HCT116 (cell line): ENCODE measurements at regions not wholly inside any gene's neighbourhood (a gene's known extent, or its start where the extent isn't known, plus 50 kb on each side); places are given as distances from the start of the nearest gene placed in this dataset.

Experiments used
- ATAC-seq: fragments of 200-7000 bp; cut with Tn5 transposase; 2 replicates; pipeline ENCODE4 v1.9.1; 2020; ENCODE audit warnings: mild to moderate bottlenecking, moderate library complexity
- BruUV-seq: library from RNA; stranded (reverse); fragments of 400-500 nt; replicated peaks from 2 replicates; lab custom pipeline; 2021; lab: Mats Ljungman, UMichigan
- CTCF ChIA-PET: fragments of 300-600 bp; sonication (Branson Sonifier 250); formaldehyde crosslinking; loops from one replicate; lab custom pipeline; 2021; ENCODE audit warnings: antibody characterized with exemption; lab: Charles Lee
- POLR2A ChIA-PET: fragments of 300-600, 350-600 bp; sonication (Branson Sonifier 250); formaldehyde crosslinking; loops from one replicate; lab custom pipeline; 2021; ENCODE audit warnings: antibody characterized with exemption; lab: Charles Lee
- RAD21 ChIA-PET, 2 experiments: fragments of 300-600 bp; sonication (Branson Sonifier 250); formaldehyde crosslinking; loops; one replicate each; lab custom pipeline; 2023; ENCODE audit warnings: low total read pairs in 2 of 2; ENCODE audit not compliant: uncharacterized antibody in 2 of 2, unreplicated experiment in 2 of 2, low non-redundant PET in 1 of 2; lab: Charles Lee
- DNase-seq: peaks from one replicate; pipeline ENCODE4 v3.0.0-alpha.2; 2010; ENCODE audit warnings: low read depth, low spot score
- H2AFZ ChIP-seq: fragments of 200-600 bp; shearing (Covaris generic), sonication (generic); 2 replicates; pipeline ENCODE4 v1.6.1; 2017; ENCODE audit warnings: low read depth, mixed run types, mixed read lengths, antibody characterized with exemption, low read length; ENCODE audit not compliant: poor library complexity, severe bottlenecking
- H3K27ac ChIP-seq: 2 replicates; pipeline ENCODE4 v1.5.1; 2012; ENCODE audit warnings: low read depth, low read length
- H3K27me3 ChIP-seq: fragments of 200-600 bp; sonication (generic); 2 replicates; pipeline ENCODE4 v1.6.1; 2016; ENCODE audit warnings: mixed run types, low read length, mixed read lengths; ENCODE audit not compliant: insufficient read depth
- H3K36me3 ChIP-seq, 2 experiments: fragments of 200-500 bp in 1 of 2; fragments of 200-600 bp in 1 of 2; sonication (Bioruptor generic) in 1 of 2; sonication (generic) in 1 of 2; 2 replicates each; pipeline versions ENCODE4 v1.5.1 to v1.6.1; 2014 to 2016; ENCODE audit warnings: low read length in 2 of 2, inconsistent platforms in 1 of 2, mixed read lengths in 1 of 2, mixed run types in 1 of 2; ENCODE audit not compliant: insufficient read depth in 2 of 2, control insufficient read depth in 1 of 2
- H3K4me1 ChIP-seq, 2 experiments: fragments of 200-600 bp in 1 of 2; sonication (generic) in 1 of 2; 2 replicates each; pipeline versions ENCODE4 v1.5.1 to v1.6.1; 2012 to 2017; ENCODE audit warnings: low read length in 2 of 2, inconsistent platforms in 1 of 2, mild to moderate bottlenecking in 1 of 2, mixed read lengths in 1 of 2, mixed run types in 1 of 2, moderate library complexity in 1 of 2; ENCODE audit not compliant: insufficient read depth in 2 of 2, control insufficient read depth in 1 of 2
- H3K4me2 ChIP-seq: fragments of 200-600 bp; sonication (generic); 2 replicates; pipeline ENCODE4 v1.6.1; 2017; ENCODE audit warnings: mixed run types, low read length, mixed read lengths
- H3K4me3 ChIP-seq, 2 experiments: fragments of 200-600 bp in 1 of 2; sonication (generic) in 1 of 2; replicated peaks in 1 of 2; 2 replicates each; pipeline ENCODE4 v1.5.1; 2011 to 2016; ENCODE audit warnings: low read length in 2 of 2, control low read depth in 1 of 2, low read depth in 1 of 2, mild to moderate bottlenecking in 1 of 2, mixed read lengths in 1 of 2, mixed run types in 1 of 2
- H3K79me2 ChIP-seq: fragments of 200-600 bp; sonication (generic); 2 replicates; pipeline ENCODE4 v1.6.1; 2017; ENCODE audit warnings: mild to moderate bottlenecking, mixed run types, low read length, moderate library complexity, mixed read lengths; ENCODE audit not compliant: insufficient read depth
- H3K9ac ChIP-seq: fragments of 200-600 bp; sonication (generic); 2 replicates; pipeline ENCODE4 v1.6.1; 2016; ENCODE audit warnings: low read length, mixed read lengths
- H3K9me2 ChIP-seq: fragments of 200-600 bp; sonication (generic), shearing (Covaris generic); 2 replicates; pipeline ENCODE4 v1.6.1; 2017; ENCODE audit warnings: mixed run types, mild to moderate bottlenecking, moderate library complexity; ENCODE audit not compliant: insufficient read depth
- H3K9me3 ChIP-seq, 2 experiments: fragments of 200-500 bp in 1 of 2; fragments of 200-600 bp in 1 of 2; sonication (Bioruptor generic) in 1 of 2; sonication (generic) in 1 of 2; 2 replicates each; pipeline ENCODE4 v1.6.1; 2014 to 2017; ENCODE audit warnings: low read length in 2 of 2, mixed read lengths in 2 of 2, inconsistent platforms in 1 of 2, low read depth in 1 of 2, mild to moderate bottlenecking in 1 of 2, mixed run types in 1 of 2, moderate library complexity in 1 of 2; ENCODE audit not compliant: control insufficient read depth in 1 of 2, insufficient read depth in 1 of 2
- H4K20me1 ChIP-seq: fragments of 200-600 bp; sonication (generic), shearing (Covaris generic); 2 replicates; pipeline ENCODE4 v1.6.1; 2017; ENCODE audit warnings: mixed run types, mild to moderate bottlenecking, moderate library complexity; ENCODE audit not compliant: insufficient read depth
- ATF3 ChIP-seq: IDR thresholded peaks from 2 replicates; pipeline ENCODE4 v1.6.1; 2012
- CBX3 ChIP-seq: IDR thresholded peaks from 2 replicates; pipeline ENCODE4 v1.6.1; 2012; ENCODE audit warnings: low read depth
- ELF1 ChIP-seq: IDR thresholded peaks from 2 replicates; pipeline ENCODE4 v1.6.1; 2012; ENCODE audit warnings: low read depth, borderline replicate concordance
- EZH2 ChIP-seq: fragments of 200-600 bp; sonication (generic); IDR thresholded peaks from 2 replicates; pipeline ENCODE4 v1.6.1; 2017; ENCODE audit warnings: antibody characterized with exemption, mixed run types
- EZH2phosphoT487 ChIP-seq: fragments of 200-600 bp; IDR thresholded peaks from 2 replicates; pipeline ENCODE4 v1.6.1; 2018; ENCODE audit warnings: antibody characterized with exemption, borderline replicate concordance
- FOSL1 ChIP-seq: IDR thresholded peaks from 2 replicates; pipeline ENCODE4 v1.6.1; 2012; ENCODE audit warnings: low read depth
- JUND ChIP-seq: IDR thresholded peaks from 2 replicates; pipeline ENCODE4 v1.6.1; 2012
- POLR2A ChIP-seq: IDR thresholded peaks from 2 replicates; pipeline ENCODE4 v1.7.0; 2011; ENCODE audit warnings: borderline replicate concordance; ENCODE audit not compliant: insufficient read depth, insufficient read length; ENCODE audit errors: extremely low read depth
- POLR2AphosphoS5 ChIP-seq: IDR thresholded peaks from 2 replicates; pipeline ENCODE4 v1.6.1; 2011; ENCODE audit warnings: mild to moderate bottlenecking, low read depth, low read length, moderate library complexity
- RAD21 ChIP-seq: IDR thresholded peaks from 2 replicates; pipeline ENCODE4 v1.6.1; 2012; ENCODE audit warnings: low read depth, mild to moderate bottlenecking
- SIN3A ChIP-seq: IDR thresholded peaks from 2 replicates; pipeline ENCODE4 v1.6.1; 2012; ENCODE audit warnings: low read depth
- TCF7L2 ChIP-seq: IDR thresholded peaks from 2 replicates; pipeline ENCODE4 v1.7.0; 2011; ENCODE audit warnings: borderline replicate concordance, inconsistent platforms; ENCODE audit not compliant: insufficient read depth, insufficient read length; ENCODE audit errors: extremely low read depth
- YY1 ChIP-seq: IDR thresholded peaks from 2 replicates; pipeline ENCODE4 v1.6.1; 2011; ENCODE audit warnings: low read length, low read depth, moderate library complexity, mild to moderate bottlenecking; ENCODE audit not compliant: insufficient replicate concordance; ENCODE audit errors: extremely low read depth
- ZFX ChIP-seq: fragments of 450-650 bp; IDR thresholded peaks from 2 replicates; pipeline ENCODE4 v1.6.1; 2017
- ZNF274 ChIP-seq: fragments of 200-500 bp; sonication (Bioruptor generic); IDR thresholded peaks from 2 replicates; pipeline ENCODE4 v1.6.1; 2014; ENCODE audit warnings: mild to moderate bottlenecking, low read depth, low read length, inconsistent platforms
- intact Hi-C: fragments of 100-400 bp; cut with micrococcal nuclease; formaldehyde crosslinking; loops from 2 replicates; pipeline ENCODE4 v1.10.0; 2022
- TF ChIP-seq, protein P1 (sequence below): IDR thresholded peaks from 2 replicates; pipeline ENCODE4 v1.6.1; 2011; ENCODE audit warnings: mild to moderate bottlenecking, low read length, moderate library complexity; ENCODE audit not compliant: insufficient replicate concordance; ENCODE audit errors: extremely low read depth

- H3K27me3 ChIP-seq: no peaks in the 10 kb centered on the region
- no peaks in the 10 kb centered on the region for H3K36me3 ChIP-seq
- no peak overlapping the region for H2AFZ ChIP-seq
- RAD21 ChIA-PET: no interaction called here
- no peak overlapping the region for H3K9ac ChIP-seq
- BruUV-seq: no TSS peak
- POLR2A ChIA-PET: no interaction called here
- TF ChIP-seq ATF3 (no peak), ZFX (no peak), POLR2A (no peak), ELF1 (no peak), POLR2AphosphoS5 (no peak), RAD21 (no peak), EZH2phosphoT487 (no peak), ZNF274 (no peak), JUND (no peak), EZH2 (no peak), SIN3A (no peak), TCF7L2 (no peak), FOSL1 (no peak), YY1 (no peak), CBX3 (no peak)
- TF ChIP-seq, protein P1, sequence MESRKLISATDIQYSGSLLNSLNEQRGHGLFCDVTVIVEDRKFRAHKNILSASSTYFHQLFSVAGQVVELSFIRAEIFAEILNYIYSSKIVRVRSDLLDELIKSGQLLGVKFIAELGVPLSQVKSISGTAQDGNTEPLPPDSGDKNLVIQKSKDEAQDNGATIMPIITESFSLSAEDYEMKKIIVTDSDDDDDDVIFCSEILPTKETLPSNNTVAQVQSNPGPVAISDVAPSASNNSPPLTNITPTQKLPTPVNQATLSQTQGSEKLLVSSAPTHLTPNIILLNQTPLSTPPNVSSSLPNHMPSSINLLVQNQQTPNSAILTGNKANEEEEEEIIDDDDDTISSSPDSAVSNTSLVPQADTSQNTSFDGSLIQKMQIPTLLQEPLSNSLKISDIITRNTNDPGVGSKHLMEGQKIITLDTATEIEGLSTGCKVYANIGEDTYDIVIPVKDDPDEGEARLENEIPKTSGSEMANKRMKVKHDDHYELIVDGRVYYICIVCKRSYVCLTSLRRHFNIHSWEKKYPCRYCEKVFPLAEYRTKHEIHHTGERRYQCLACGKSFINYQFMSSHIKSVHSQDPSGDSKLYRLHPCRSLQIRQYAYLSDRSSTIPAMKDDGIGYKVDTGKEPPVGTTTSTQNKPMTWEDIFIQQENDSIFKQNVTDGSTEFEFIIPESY: no peak
- H3K4me2 ChIP-seq: no peak overlapping the region
- H3K4me1 ChIP-seq: no peaks in the 10 kb centered on the region
- no peaks in the 10 kb centered on the region for H3K9me2 ChIP-seq
- CTCF ChIA-PET: no interaction called here
- H4K20me1 ChIP-seq: no peaks in the 10 kb centered on the region
- DNase-seq (no peak), ATAC-seq (no peak)
- H3K79me2 ChIP-seq: no peaks in the 10 kb centered on the region
- H3K27ac ChIP-seq: no peak overlapping the region
- intact Hi-C loops: no loop called here
- no peak overlapping the region for H3K4me3 ChIP-seq
- H3K9me3 ChIP-seq: no peaks in the 10 kb centered on the region
These were observed 504.9 kb downstream of the CCDC85A start for GRCh38 chr2:56688661-56689060.
